ENCODE measurements at regions not wholly inside any gene's neighbourhood (a gene's known extent, or its start where the extent isn't known, plus 50 kb on each side); places are given as distances from the start of the nearest gene placed in this dataset.

- WGBS, 2 donors: 60 to 87% methylated on average over 1 of the region's 1 CpG
- no peak overlapping the region for H3K27ac ChIP-seq
- DNase-seq: no peak
- no peak for TF ChIP-seq POLR2A (IDR thresholded peaks at IDR 0.05)
- no peak for TF ChIP-seq CTCF (IDR thresholded peaks at IDR 0.05)
- no peak for TF ChIP-seq POLR2AphosphoS5 (IDR thresholded peaks at IDR 0.05)
- TF ChIP-seq EP300 (IDR thresholded peaks at IDR 0.05): no peak
- H3K4me1 ChIP-seq: no peaks in the 10 kb centered on the region
- H3K27me3 ChIP-seq: no peaks in the 10 kb centered on the region
- H3K4me3 ChIP-seq: no peak overlapping the region
- no peaks in the 10 kb centered on the region for H3K9me3 ChIP-seq
- H3K36me3 ChIP-seq: no peaks in the 10 kb centered on the region
- intact Hi-C loops (cut with DNase I): no loop called here
Measured at GRCh38 chr10:64102264-64102633, 581.0 kb downstream of the REEP3 start.

DNA sequence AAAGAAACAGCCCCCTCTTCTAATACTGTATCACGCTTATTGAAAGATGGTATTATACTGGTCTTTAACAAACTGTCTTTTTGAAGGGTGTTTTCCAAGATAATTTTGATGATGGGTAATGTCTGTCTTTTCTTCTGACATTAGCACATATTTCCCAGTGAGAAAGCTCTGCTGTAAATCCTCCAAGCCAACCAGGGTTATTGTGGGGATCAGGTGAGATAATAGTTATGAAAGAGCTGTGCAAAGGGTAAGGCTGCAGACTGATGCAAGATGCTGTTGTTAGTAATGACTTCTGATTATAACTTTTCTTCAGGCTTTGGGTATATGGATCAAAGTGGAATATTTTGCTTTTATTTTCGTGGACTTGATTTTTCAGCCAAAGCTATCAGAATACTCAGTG lies 581.7 kb downstream of the REEP3 start:
- no peak overlapping the region for H3K4me3 ChIP-seq
- H3K9me3 ChIP-seq: no peaks in the 10 kb centered on the region
- H3K36me3 ChIP-seq: no peaks in the 10 kb centered on the region
- TF ChIP-seq POLR2AphosphoS5 (IDR thresholded peaks at IDR 0.05) (no peak), POLR2A (IDR thresholded peaks at IDR 0.05) (no peak), CTCF (IDR thresholded peaks at IDR 0.05) (no peak), EP300 (IDR thresholded peaks at IDR 0.05) (no peak)
- WGBS, 2 donors: 88 to 96% methylated on average over 2 of the region's 2 CpGs
- no peak for DNase-seq
- H3K4me1 ChIP-seq: no peaks in the 10 kb centered on the region
- intact Hi-C loops (cut with DNase I): no loop called here
- H3K27me3 ChIP-seq: no peaks in the 10 kb centered on the region
- H3K27ac ChIP-seq: no peak overlapping the region

GRCh38 chr10:64103750-64104470 lies 582.7 kb downstream of the REEP3 start:
- intact Hi-C loops (cut with DNase I): no loop called here
- no peak for DNase-seq
- no peaks in the 10 kb centered on the region for H3K27me3 ChIP-seq
- no peak overlapping the region for H3K27ac ChIP-seq
- TF ChIP-seq POLR2A (IDR thresholded peaks at IDR 0.05) (no peak), CTCF (IDR thresholded peaks at IDR 0.05) (no peak), EP300 (IDR thresholded peaks at IDR 0.05) (no peak), POLR2AphosphoS5 (IDR thresholded peaks at IDR 0.05) (no peak)
- H3K4me1 ChIP-seq: no peaks in the 10 kb centered on the region
- 79 to 85% methylated on average over 6 of the region's 6 CpGs for WGBS, 2 donors
- H3K36me3 ChIP-seq: no peaks in the 10 kb centered on the region
- no peak overlapping the region for H3K4me3 ChIP-seq
- H3K9me3 ChIP-seq: no peaks in the 10 kb centered on the region

GRCh38 chr10:64109926-64110495 lies 588.8 kb downstream of the REEP3 start:
- intact Hi-C loops (cut with DNase I): no loop called here
- WGBS, 2 donors: 11 to 67% methylated on average over 1 of the region's 1 CpG
- TF ChIP-seq CTCF (IDR thresholded peaks at IDR 0.05): no peak
- TF ChIP-seq EP300 (IDR thresholded peaks at IDR 0.05): no peak
- no peak for TF ChIP-seq POLR2AphosphoS5 (IDR thresholded peaks at IDR 0.05)
- no peak for TF ChIP-seq POLR2A (IDR thresholded peaks at IDR 0.05)

More at GRCh38 chr10:64109926-64110495, 588.8 kb downstream of the REEP3 start:
- no peaks in the 10 kb centered on the region for H3K36me3 ChIP-seq
- no peak overlapping the region for H3K27ac ChIP-seq
- no peak overlapping the region for H3K4me3 ChIP-seq
- DNase-seq: no peak
- H3K27me3 ChIP-seq: no peaks in the 10 kb centered on the region
- no peaks in the 10 kb centered on the region for H3K4me1 ChIP-seq
- no peaks in the 10 kb centered on the region for H3K9me3 ChIP-seq
